Stimulated activated CD4-positive, alpha-beta T cell treated with anti-CD3 and anti-CD28 coated beads, Interleukin-12 subunit alpha, Interleukin-12 subunit beta, amount 100 ng/mL, for 48 hours (primary cell): ENCODE measurements at regions not wholly inside any gene's neighbourhood (a gene's known extent, or its start where the extent isn't known, plus 50 kb on each side); places are given as distances from the start of the nearest gene placed in this dataset.

Experiments used
- DNase-seq, 3 donors: peaks; one replicate each; pipeline ENCODE4 v3.0.0-alpha.2; 2020; ENCODE audit warnings: low read depth in 2 of 3, low spot score in 1 of 3

DNA sequence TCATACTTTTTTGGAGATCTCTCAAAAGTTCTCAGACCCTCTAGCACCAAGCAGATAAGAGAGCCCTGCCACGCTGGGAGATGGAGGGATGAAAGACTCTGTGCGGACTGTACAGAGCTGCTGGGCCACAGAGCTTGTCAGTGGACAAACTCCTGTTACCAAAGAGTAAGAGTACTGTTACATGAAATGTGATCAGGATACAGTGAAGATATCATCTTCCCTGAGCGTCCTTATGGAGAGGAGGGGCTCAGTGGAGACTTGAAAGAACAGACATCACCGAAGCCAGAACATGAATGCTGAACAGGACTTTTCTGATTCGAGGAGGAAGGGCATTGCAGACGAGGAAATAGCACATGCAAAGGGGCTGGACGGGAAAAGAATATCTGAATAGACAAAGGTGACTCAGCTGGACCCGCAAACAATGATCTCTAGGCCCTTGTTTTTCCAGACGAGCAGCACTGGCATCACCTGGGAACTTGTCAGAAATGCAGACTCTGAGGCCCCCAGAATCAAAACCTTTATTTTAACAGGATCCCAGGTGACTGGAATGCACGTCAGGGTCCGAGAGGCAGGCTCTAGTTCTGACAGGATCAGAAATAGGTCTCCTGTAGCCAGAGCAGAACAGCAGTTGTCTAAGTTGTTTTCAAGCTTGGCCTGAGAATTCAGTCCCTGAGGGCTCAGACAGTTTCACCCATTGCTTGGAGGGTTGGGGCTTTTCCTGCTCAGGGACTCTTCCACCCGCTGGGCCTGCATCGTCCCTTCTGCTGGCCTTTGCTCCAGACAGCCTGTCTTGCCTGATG is 277.9 kb downstream of the RPLP1 start:
- DNase-seq: no peak

DNA sequence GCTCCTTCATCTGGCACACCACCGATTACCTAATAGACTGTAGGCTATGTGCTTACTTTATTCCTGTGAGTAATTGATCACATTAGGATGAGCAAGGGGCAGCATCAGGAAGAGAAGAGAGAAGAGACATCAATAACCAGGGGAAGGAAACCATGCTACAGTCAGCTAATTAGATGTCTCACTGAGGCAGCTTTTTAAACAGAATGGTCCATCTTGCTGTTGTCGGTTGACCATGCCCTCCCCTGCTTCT is 278.4 kb downstream of the RPLP1 start:
- DNase-seq: no peak

DNA sequence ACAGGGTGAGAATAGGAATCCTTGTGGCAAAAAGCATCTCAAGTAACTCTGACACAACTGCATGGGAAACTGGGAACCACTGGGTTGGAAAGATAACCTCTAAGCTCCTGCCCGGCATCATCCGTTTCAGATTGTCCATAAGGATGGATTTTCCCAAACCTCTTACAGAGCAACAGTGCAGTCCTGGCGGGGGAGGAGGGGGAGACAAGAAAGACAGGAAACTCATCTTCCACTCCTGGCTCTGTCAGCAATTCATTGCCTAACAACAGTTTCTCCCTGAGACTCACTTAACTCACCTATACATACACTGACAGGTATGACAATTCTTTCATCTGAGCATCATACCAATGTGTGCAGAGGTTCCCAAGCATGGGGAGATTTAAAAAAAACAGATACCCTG is 279.0 kb downstream of the RPLP1 start:
- DNase-seq: no peak

DNA sequence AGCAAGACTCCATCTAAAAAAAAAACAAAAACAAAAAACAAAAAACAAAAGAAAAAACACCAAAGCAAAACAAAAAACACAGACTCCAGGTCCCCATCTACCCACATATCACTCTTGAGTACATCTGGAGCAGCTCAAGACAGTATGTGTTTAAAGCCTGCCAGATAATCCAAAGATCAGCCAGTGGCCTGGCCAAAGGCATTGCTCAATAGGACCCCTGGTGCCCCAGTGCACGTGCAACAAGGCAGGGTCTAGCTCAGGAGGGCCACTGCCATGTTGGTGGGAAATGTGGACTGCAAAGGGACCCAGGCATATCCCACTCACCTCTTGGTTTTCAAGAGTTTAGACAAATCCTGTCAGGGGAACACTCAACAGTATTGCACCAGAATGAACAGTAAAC is 279.5 kb downstream of the RPLP1 start:
- DNase-seq: no peak

DNA sequence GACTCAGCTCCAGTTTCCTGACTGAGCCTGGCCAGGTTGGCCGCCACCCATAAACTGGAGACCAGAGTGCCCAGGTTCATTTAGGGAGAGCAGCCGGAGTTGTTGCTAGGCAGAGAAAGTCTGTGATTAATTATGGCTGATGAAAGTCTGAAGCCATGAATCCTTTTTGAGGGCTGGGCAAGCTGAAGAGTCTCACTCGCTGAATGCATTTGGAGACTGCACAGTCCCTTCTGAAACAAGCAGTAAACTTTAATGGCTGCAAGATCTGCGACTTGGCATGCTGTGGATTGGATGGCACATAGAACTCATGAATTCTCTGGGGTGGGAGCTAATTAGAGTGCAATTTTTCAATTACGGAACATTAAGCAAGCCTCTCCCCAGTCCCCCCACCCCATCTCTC is 282.1 kb downstream of the RPLP1 start:
- no peak for DNase-seq

DNA sequence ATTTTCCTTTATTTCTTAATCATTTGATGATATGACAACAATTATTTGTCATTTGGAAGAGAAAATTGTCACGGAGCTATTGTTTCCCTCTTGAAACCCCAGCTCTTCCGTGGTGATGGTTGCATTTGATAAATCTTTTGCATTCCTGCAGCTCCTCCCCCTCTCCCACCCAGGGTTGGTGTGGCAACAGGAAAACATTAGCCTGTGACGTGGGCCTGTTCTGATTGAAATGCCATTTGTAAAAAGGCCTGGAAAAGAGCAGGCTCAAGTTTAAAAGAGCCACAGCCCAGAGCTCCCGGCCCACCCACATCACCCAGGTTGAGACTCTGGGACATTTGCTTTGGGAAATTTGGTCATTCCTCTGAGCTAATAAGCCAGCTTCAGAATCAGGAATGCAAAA is 282.5 kb downstream of the RPLP1 start:
- no peak for DNase-seq

DNA sequence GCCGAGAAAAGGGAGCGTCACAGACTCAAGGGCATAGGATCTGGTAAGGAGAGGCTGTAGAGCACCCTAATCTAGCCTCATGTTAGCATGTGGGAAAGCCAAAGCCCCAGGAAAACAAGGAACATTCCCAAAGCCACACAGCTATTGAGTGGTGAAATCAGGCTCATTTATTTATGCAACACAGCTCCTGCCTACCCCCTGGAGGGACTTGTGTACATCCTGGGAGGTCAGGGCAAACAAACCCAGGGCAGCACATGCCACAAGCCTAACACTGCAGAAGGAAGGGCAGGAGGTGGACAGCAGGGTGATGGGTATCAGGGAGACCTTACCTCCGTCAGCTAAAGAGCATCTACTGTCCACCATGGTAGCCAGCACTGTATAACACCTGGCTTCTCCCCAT is 283.5 kb downstream of the RPLP1 start:
- no peak for DNase-seq

DNA sequence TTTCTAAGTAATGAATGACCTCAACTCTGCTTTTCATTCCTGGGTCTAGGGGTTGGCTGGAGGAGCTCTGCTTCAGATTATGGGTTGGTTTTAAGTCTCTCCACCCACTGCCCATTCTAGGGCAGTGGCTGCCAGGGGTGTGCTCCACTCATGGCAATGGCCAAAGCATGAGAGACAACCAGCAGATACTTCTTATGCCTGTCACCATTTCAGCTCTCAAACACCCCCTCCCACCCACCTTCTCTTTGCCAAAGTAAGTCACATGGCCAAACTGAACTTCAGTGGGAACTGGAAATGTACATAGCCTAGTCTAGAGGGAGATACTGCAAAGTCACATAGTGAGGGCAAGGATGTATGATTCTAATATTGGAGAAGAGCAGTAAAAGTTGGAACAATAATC is 285.3 kb downstream of the RPLP1 start:
- no peak for DNase-seq

DNA sequence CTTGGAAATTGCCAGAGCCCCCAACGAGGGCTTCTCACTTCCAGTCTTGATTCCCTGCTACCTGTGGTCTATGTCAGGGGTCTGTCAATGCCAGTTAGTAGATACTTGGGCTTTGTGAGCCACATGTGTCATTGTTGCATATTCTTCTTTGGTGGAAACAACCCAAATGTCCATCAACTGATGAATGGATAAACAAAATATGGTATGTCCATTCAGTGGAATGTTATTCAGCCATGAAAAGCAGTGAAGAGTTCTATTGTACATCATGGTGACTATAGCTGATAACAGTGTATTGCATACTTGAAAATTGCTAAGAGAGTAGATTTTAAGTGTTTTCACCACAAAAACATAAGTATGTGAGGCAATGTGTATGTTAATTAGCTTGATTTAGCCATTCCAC is 288.1 kb downstream of the RPLP1 start:
- DNase-seq: no peak

DNA sequence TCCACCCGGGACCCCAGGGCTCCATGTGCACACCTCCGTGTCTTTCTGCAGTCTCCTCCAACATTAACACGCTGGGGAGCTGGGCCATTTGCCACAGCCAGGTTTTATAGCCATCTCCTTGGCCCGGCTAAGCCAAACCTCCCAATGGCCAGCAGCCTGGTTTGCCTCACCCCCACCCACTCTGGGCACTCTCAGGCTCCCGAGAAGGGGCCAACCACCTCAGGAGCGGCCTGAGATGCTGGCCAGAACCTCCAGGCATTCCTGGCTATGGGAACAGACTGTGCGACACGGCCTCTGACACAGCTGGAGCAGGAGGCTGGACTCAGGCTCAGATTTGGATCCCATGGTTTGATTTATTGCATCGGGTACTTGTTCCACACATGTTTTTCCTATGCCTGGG is 289.7 kb downstream of the RPLP1 start:
- no peak for DNase-seq

DNA sequence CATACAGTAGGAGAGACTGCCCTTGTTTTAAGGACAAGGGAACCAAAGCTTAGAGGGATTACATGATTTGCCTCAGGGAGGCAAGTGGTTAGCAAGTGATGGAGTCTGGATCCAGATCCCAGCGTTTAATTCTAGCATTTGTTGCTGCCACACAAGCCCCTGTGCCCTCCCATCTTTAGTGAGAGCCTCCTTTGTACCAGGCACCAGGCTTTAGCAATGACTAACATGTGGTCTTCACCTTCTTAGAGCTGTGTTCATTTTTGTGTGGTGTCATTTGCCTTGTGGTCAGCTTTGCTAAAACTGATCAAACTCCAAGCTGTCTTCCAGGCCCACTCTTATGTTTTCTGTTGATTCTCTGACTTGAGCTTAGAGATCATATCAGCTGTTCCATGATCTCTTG is 290.5 kb downstream of the RPLP1 start:
- DNase-seq: no peak

DNA sequence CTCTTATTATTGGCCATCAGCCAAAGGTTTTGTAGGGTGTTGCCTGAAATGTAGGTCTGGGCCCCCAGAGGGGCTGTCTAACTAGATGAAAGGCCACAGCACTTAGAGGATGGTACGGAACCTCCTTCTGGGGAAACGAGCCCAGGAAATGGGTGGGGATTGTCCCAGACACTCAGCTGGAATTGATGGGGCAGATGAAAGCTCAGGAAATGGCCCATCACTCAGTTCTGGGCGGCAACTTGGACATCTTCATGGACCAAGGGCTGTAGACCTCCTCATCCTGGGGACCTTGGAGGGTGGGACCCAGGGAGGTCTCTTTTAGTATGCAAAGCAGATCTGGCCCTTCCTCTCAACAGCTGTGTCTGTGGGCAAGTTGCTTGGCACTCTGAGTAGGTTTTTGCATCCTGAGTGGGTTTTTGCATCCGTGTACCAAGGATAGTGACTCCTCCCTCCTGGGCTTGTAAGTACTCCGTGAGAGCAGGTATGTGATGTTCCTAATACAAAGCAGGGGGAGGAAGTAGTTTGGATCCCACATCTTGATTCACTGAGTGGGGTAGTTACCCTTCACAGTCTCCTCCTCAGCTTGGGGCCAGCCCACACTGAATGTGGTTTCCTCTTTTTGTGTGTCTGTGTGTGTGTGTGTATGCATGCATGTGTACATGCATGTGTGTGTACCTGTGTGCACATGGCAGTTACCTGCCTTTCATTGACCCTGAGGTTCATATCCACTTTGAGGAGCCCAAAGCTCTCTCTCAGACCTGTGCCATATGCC is 292.0 kb downstream of the RPLP1 start:
- DNase-seq: no peak

DNA sequence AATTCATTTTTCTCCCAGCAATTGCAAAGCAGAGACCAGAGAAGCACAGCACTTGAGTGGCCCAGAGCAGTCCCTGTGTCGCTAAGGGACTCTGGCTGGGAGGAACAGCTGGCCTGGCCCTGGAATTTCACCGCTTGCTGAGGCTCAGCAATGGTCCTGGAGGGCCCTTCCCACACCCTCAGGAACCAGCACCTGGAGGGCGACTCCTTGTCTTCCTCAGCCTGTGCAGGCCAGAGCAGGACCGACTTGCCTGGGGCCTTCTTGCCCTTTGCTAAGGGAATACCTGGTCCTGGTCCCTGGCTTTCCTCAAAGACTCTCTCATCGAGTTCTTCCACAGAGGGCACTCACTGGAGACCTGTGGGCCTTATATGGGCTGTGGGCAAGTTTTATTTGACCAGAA is 294.6 kb downstream of the RPLP1 start:
- no peak for DNase-seq

DNA sequence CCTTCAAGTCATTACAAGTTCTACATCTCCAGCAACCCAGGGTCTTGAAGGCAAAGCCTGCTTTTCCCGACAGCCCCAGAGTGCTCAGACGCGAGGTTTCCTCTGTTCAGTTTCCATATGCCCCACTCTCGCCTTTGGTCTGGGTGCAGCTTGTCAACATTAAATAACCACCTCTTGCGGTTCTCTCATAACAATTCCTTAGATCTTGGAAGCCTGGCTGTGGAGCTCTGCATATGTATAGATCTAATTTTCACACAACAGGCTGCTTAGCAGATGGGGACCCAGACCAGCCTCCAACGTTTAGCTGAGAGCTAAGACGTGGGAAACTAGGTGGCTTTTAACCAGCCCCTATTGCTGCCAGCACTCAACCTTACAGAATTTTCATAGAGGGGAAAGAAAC is 295.5 kb downstream of the RPLP1 start:
- DNase-seq: no peak

DNA sequence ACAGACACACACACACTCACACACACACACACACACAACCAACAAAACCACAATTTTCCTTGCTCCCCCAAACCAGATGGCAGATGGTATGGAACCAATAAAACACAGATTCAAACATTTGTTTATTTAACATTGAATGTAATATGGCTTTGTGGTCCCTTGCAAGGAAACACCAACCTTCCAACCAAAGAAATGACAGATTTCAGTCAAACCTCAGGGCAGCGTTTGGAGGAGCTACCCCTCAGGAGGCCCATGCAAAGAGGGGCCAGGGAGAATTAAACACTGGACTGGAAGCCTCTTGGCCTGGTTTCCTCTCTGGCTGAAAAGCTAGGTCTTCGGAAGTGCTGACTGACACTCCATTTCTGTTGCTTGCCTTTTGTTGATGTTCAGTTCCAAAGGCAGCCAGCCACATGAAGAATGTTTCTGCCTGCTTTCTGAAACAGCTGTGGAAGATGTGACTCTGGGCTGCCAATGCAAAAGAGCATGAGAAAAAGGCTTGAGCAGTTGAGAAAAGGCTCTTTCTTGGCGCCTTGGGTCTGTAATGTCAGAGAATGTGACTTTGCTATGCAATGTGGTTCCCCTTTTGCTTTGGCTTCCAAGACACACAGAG is 296.1 kb downstream of the RPLP1 start:
- DNase-seq: no peak

DNA sequence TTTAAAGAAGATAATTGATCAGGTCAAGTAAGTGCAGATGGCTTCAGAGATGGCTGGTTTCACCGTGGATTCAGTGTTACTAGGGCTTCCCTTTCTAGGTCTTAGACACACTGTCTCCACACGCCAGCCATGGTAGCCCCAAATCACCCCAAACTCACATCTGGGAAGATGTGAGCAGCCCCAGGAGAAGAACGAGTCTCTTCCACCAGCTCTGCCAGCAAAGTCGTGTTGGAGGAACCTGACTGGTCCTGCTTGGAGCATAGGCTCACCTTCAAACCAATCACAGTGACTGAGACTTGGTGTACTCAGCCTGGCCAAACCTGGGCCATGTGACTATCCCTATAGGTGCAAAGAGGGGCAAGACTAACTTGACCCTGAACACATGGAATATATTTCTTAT is 296.7 kb downstream of the RPLP1 start:
- no peak for DNase-seq

DNA sequence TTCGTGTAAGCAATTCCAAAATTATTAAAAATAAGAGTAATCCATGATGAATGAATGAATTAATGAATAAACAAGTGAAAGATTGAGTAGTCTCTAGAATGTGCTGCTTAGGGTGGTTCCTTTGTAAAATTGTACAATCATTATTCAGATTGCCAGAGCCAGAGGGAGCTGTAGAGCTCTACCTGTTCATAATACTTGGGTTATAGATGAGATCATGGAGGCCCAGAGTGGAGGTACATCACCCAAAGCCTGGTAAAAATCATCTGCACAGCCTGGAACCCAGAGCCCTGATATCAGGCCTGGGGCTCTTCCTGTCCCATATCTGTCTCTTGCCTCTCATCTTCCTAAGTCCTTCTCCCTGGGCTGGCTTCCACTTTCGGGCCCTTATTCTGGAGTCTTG is 297.2 kb downstream of the RPLP1 start:
- DNase-seq: no peak

DNA sequence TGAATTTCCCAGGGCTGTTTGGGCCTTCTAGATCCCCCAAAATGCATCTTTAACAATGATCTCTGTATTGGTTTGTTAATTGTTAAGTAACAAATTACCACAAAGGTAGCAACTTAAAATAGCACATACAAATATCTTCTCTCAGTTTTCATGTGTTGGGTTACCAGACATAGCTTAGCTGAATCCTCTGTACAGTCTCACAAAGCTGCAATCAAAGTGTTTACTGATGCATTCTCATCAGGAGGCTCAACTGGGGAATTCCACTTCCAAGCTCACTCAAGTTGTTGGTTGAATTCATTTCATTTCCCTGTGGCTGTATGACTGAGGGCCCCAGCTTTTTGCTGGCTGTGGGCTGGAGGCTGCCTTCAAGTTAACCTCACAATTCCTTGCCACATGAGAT is 297.6 kb downstream of the RPLP1 start:
- no peak for DNase-seq

DNA sequence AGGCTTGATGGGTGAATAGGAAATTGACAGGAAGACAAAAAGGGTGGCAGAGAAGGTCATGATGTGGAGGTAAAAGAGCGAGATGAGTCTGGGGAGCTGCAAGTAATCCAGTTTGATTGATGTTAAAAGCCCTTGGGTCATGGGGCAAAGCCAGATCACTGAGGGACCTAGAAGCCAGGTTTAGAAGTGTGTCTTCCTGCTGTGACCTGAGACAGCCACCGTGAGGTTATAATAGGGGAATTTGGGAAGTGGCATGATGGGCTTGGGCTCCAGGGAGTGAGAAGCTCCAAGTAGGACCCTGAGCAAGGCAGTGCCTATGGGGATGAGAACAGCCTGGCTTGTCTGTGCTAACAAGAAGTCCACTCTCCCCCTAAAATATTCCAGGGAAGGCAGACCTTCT is 298.5 kb downstream of the RPLP1 start:
- DNase-seq: no peak

DNA sequence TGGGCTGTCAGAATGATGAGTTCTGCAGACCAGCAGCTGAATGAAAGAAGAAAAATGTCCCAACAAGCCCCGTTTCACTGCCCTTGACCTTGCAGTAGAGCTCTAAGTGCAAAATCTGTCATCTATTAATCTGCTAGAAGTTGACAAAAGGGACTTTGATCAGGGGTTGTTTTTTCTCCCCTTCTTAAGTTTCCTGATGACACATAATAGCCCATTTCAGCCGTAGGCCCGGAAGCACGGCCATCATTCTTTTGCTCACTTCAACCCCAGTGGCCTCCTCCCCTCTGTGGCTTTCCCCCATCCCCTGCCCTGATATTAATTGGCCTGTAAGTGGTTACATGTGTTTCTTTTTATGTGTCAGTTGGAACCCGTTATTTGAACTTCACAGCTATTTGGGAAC is 298.9 kb downstream of the RPLP1 start:
- DNase-seq: no peak

DNA sequence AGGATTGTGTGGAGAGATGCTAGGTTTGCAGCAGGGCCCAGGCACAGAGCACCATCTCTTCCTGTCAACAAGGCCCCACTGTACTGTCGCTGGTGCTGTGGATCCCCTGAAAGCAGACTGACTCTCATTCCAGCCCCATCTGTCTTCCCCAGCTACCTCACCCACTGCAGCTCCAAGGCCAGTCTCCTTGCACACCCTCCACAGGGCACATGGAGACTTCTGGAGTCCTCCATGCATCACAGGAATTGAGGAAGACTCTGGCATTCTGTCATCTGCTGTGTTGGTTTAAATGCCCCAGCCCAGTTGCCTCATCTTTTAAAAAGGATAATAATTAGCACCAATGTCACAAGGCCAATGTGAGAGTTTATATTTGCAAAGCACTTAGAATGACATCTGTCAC is 301.2 kb downstream of the RPLP1 start:
- DNase-seq: no peak

DNA sequence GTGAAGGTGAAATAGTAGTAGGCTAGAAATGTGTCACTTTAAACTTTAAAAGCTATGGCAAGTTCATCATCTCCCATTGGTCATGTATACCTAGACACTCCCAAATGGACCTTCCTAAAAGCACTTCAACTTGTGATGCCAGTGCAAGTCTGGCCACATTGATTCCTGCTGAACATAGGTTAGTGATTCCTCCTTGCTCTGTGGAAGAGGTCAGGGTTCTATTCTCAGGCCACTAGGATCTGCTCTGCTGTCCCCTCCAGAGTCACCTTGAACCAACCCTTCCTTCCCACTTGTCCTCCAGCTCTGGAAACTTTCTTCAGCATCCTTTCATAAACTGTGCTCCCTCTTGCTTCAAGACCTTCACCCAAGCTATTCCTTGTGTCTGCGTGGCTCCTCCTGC is 301.7 kb downstream of the RPLP1 start:
- DNase-seq: no peak
